OCI-LY3 (cell line): ENCODE measurements at regions not wholly inside any gene's neighbourhood (a gene's known extent, or its start where the extent isn't known, plus 50 kb on each side); places are given as distances from the start of the nearest gene placed in this dataset.

Experiments used
- H2AFZ ChIP-seq: fragments of 200-600, 300-600 bp; shearing (Covaris generic); 2 replicates; pipeline ENCODE4 v1.6.0; 2014; ENCODE audit warnings: antibody characterized with exemption, low read depth, low read length
- H3K27ac ChIP-seq: fragments of 200-600, 300-600 bp; sonication (generic); 2 replicates; pipeline ENCODE4 v1.5.1; 2014; ENCODE audit warnings: mild to moderate bottlenecking, low read length, moderate library complexity, mixed read lengths
- H3K27me3 ChIP-seq: fragments of 200-600, 300-600 bp; sonication (generic); 2 replicates; pipeline ENCODE4 v1.6.1; 2014; ENCODE audit warnings: low read depth, low read length, mixed read lengths
- H3K36me3 ChIP-seq: fragments of 200-600, 300-600 bp; sonication (generic); replicated peaks from 2 replicates; pipeline ENCODE3; 2014; ENCODE audit warnings: low read depth, low read length, mixed read lengths
- H3K4me1 ChIP-seq: fragments of 300-600, 200-600 bp; sonication (generic); 2 replicates; pipeline ENCODE4 v1.6.1; 2014; ENCODE audit warnings: low read length, mixed read lengths
- H3K4me2 ChIP-seq: fragments of 200-600, 300-600 bp; sonication (generic); 2 replicates; pipeline ENCODE4 v1.6.1; 2014; ENCODE audit warnings: low read length, mixed read lengths
- H3K4me3 ChIP-seq: fragments of 300-600, 200-600 bp; sonication (generic); 2 replicates; pipeline ENCODE4 v1.5.1; 2014; ENCODE audit warnings: antibody characterized with exemption, mild to moderate bottlenecking, low read length, moderate library complexity
- H3K79me2 ChIP-seq: fragments of 300-600, 200-600 bp; shearing (Covaris generic); 2 replicates; pipeline ENCODE4 v1.6.1; 2014; ENCODE audit warnings: mild to moderate bottlenecking, low read length, mixed read lengths
- H3K9ac ChIP-seq: fragments of 300-600, 200-600 bp; shearing (Covaris generic); 2 replicates; pipeline ENCODE4 v1.6.0; 2014; ENCODE audit warnings: mild to moderate bottlenecking, low read length, moderate library complexity
- H3K9me3 ChIP-seq: fragments of 200-600, 300-600 bp; shearing (Covaris generic); 2 replicates; pipeline ENCODE4 v1.6.1; 2014; ENCODE audit warnings: low read length, mixed read lengths; ENCODE audit not compliant: insufficient read depth
- H4K20me1 ChIP-seq: fragments of 200-600, 300-600 bp; sonication (generic); 2 replicates; pipeline ENCODE4 v1.6.1; 2016; ENCODE audit warnings: low read length, mixed read lengths; ENCODE audit not compliant: insufficient read depth
- EZH2phosphoT487 ChIP-seq: fragments of 200-600 bp; shearing (Covaris generic); IDR thresholded peaks from 2 replicates; pipeline ENCODE4 v1.6.1; 2018; ENCODE audit warnings: antibody characterized with exemption, mixed run types, low read depth
- TF ChIP-seq, protein P1 (sequence below): fragments of 200-600, 300-600 bp; sonication (generic); IDR thresholded peaks from 2 replicates; pipeline ENCODE4 v1.5.1; 2014; ENCODE audit warnings: antibody characterized with exemption, low read length, low read depth

DNA sequence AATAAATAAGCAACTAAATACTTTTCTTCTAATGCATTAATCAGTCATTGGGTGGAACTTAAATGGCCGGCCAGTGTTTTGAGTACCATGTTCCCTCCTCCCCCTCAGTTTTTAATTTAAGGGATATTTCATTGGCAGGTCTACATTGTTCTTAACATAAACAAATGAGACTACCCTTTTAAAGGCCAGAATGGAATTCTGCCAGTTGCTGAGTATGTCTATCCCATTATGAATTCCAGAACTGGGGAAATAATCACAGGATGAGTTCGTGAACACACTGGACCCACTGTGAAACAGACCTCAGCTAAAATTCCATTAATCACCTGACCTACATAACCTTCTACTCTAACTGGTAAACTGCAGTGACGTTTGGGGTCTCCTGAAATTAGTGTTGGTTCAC is 305.5 kb upstream of the PKN2 start:
- TF ChIP-seq, protein P1, sequence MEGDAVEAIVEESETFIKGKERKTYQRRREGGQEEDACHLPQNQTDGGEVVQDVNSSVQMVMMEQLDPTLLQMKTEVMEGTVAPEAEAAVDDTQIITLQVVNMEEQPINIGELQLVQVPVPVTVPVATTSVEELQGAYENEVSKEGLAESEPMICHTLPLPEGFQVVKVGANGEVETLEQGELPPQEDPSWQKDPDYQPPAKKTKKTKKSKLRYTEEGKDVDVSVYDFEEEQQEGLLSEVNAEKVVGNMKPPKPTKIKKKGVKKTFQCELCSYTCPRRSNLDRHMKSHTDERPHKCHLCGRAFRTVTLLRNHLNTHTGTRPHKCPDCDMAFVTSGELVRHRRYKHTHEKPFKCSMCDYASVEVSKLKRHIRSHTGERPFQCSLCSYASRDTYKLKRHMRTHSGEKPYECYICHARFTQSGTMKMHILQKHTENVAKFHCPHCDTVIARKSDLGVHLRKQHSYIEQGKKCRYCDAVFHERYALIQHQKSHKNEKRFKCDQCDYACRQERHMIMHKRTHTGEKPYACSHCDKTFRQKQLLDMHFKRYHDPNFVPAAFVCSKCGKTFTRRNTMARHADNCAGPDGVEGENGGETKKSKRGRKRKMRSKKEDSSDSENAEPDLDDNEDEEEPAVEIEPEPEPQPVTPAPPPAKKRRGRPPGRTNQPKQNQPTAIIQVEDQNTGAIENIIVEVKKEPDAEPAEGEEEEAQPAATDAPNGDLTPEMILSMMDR = no peak
- no peak for TF ChIP-seq EZH2phosphoT487
- Histone ChIP-seq H3K4me3 (no peak overlapping the region), H2AFZ (no peak overlapping the region), H3K36me3 (no peaks in the 10 kb centered on the region), H3K27ac (no peak overlapping the region), H3K27me3 (no peaks in the 10 kb centered on the region), H3K4me2 (no peak overlapping the region), H3K9ac (no peak overlapping the region), H3K4me1 (peaks cover 9% of the 10 kb centered on the region), H4K20me1 (no peaks in the 10 kb centered on the region), H3K79me2 (no peaks in the 10 kb centered on the region), H3K9me3 (no peaks in the 10 kb centered on the region)

DNA sequence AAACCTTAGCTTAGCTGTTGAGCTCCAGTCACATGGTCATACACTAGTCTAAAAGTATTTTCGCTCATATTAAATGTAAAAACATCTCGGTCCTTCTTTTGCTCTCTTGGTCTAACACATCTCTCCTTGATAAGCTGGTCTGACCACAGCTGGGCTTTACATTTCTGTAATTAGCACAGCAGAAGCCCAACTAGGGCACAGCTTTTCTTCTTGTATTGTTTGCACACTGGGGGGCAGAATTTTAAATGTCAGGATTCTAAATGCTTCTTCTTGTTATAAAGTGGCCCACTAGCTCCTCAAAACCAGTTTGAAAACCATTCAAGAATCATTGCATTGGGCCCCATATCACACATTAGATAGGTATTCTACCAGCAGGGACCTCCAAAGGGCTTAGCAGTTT is 289.1 kb upstream of the PKN2 start:
- Histone ChIP-seq H3K27me3 (no peaks in the 10 kb centered on the region), H3K36me3 (no peaks in the 10 kb centered on the region), H3K4me1 (peaks cover 7% of the 10 kb centered on the region), H3K79me2 (no peaks in the 10 kb centered on the region), H4K20me1 (no peaks in the 10 kb centered on the region), H3K9me3 (no peaks in the 10 kb centered on the region), H3K9ac (no peak overlapping the region), H3K27ac (no peak overlapping the region), H3K4me3 (no peak overlapping the region), H3K4me2 (no peak overlapping the region), H2AFZ (no peak overlapping the region)
- TF ChIP-seq EZH2phosphoT487 = no peak
- TF ChIP-seq, protein P1 = no peak

DNA sequence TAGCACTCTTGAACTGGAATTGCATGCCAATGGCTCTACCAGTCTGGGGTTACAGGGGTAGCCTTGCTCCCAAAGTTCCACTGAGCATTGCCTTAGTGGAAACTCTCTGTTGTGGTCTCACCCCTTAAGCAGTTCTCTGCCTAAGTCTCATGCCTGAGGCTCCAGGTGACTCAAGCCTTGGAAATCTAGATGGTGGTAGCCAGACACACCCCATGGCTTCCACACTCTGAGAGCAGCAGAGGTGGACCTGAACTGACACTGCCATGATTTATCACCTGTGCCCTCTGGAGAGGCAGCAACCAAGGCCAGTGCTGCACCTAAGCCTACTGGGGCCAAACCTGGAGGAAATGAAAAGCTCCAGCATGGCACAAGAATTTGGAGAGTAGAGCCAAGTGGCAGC is 285.7 kb upstream of the PKN2 start:
- no peak overlapping the region for H2AFZ ChIP-seq
- no peaks in the 10 kb centered on the region for H3K79me2 ChIP-seq
- H3K9me3 ChIP-seq = no peaks in the 10 kb centered on the region
- no peaks in the 10 kb centered on the region for H3K27me3 ChIP-seq
- no peaks in the 10 kb centered on the region for H3K36me3 ChIP-seq
- H3K4me2 ChIP-seq = no peak overlapping the region
- H3K27ac ChIP-seq = no peak overlapping the region
- peaks cover 29% of the 10 kb centered on the region for H3K4me1 ChIP-seq
- TF ChIP-seq EZH2phosphoT487 = no peak
- TF ChIP-seq, protein P1 = no peak
- no peak overlapping the region for H3K4me3 ChIP-seq
- no peaks in the 10 kb centered on the region for H4K20me1 ChIP-seq
- no peak overlapping the region for H3K9ac ChIP-seq

DNA sequence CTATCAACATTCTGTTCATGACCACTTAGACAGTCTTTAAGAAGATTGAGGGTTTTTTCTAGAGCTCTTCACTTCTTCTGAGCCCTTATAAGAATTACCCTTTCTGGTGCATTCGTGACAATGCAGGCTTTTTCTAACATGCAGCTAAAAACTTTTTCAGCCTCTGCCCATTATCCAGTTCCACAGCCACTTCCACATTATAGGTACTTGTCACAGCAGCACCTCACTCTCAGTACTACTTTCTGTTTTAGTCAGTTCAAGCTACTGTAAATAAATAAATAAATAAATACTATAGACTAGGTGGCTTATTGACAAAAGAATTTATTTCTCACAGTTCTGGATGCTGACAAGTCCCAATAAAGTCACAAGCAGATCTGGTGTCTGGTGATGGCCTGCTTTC is 284.4 kb upstream of the PKN2 start:
- TF ChIP-seq, protein P1 = no peak
- TF ChIP-seq EZH2phosphoT487 = no peak
- H3K4me2 ChIP-seq = no peak overlapping the region
- no peak overlapping the region for H3K27ac ChIP-seq
- H2AFZ ChIP-seq = no peak overlapping the region
- no peaks in the 10 kb centered on the region for H3K79me2 ChIP-seq
- H4K20me1 ChIP-seq = no peaks in the 10 kb centered on the region
- no peak overlapping the region for H3K9ac ChIP-seq
- H3K9me3 ChIP-seq = no peaks in the 10 kb centered on the region
- no peaks in the 10 kb centered on the region for H3K27me3 ChIP-seq
- H3K4me1 ChIP-seq = peaks cover 29% of the 10 kb centered on the region
- H3K36me3 ChIP-seq = no peaks in the 10 kb centered on the region
- H3K4me3 ChIP-seq = no peak overlapping the region
